H1 (cell line): ENCODE measurements at regions not wholly inside any gene's neighbourhood (a gene's known extent, or its start where the extent isn't known, plus 50 kb on each side); places are given as distances from the start of the nearest gene placed in this dataset.

Experiments
- KDM5A ChIP-seq: fragments of 200-600 bp; IDR thresholded peaks from 2 replicates; pipeline ENCODE4 v1.7.1; 2012; ENCODE audit warnings: mild to moderate bottlenecking, low read length, inconsistent platforms, mixed read lengths
- POLR2AphosphoS5 ChIP-seq: IDR thresholded peaks from 2 replicates; pipeline ENCODE4 v1.6.1; 2011; ENCODE audit warnings: low read depth, low read length
- TF ChIP-seq, protein P1 (sequence below): IDR thresholded peaks from 2 replicates; pipeline ENCODE4 v1.6.1; 2011; ENCODE audit warnings: low read depth, mild to moderate bottlenecking, low read length; ENCODE audit not compliant: insufficient read depth
- TF ChIP-seq, protein P2 (sequence below): fragments of 300-600 bp; sonication (generic); IDR thresholded peaks from 2 replicates; pipeline ENCODE4 v1.7.1; 2012; ENCODE audit warnings: low read length, moderate library complexity, mild to moderate bottlenecking, inconsistent platforms; ENCODE audit not compliant: insufficient replicate concordance

DNA sequence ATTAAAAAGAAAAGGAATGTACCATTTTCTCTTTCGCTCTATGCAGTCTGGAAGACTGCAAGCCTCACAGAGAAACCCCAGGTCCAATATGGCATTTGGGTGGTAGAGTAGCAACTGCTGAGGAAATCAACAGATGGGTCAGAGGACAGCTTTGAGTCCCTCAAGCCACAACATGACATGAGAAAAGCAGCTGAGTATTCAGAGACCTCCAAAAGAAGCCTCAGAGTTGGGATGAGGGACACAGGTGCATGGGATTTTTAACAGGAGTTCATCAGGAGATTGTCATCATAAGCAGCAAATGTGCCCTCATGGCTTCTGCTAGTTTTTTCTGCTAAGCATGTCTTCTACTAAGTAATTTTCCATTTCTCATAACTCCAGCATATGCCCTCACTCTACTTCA lies 111.6 kb downstream of the BLID start (continued):
- TF ChIP-seq POLR2AphosphoS5 (no peak), KDM5A (no peak)
- TF ChIP-seq, protein P1, sequence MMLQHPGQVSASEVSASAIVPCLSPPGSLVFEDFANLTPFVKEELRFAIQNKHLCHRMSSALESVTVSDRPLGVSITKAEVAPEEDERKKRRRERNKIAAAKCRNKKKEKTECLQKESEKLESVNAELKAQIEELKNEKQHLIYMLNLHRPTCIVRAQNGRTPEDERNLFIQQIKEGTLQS, result no peak
- TF ChIP-seq, protein P2, sequence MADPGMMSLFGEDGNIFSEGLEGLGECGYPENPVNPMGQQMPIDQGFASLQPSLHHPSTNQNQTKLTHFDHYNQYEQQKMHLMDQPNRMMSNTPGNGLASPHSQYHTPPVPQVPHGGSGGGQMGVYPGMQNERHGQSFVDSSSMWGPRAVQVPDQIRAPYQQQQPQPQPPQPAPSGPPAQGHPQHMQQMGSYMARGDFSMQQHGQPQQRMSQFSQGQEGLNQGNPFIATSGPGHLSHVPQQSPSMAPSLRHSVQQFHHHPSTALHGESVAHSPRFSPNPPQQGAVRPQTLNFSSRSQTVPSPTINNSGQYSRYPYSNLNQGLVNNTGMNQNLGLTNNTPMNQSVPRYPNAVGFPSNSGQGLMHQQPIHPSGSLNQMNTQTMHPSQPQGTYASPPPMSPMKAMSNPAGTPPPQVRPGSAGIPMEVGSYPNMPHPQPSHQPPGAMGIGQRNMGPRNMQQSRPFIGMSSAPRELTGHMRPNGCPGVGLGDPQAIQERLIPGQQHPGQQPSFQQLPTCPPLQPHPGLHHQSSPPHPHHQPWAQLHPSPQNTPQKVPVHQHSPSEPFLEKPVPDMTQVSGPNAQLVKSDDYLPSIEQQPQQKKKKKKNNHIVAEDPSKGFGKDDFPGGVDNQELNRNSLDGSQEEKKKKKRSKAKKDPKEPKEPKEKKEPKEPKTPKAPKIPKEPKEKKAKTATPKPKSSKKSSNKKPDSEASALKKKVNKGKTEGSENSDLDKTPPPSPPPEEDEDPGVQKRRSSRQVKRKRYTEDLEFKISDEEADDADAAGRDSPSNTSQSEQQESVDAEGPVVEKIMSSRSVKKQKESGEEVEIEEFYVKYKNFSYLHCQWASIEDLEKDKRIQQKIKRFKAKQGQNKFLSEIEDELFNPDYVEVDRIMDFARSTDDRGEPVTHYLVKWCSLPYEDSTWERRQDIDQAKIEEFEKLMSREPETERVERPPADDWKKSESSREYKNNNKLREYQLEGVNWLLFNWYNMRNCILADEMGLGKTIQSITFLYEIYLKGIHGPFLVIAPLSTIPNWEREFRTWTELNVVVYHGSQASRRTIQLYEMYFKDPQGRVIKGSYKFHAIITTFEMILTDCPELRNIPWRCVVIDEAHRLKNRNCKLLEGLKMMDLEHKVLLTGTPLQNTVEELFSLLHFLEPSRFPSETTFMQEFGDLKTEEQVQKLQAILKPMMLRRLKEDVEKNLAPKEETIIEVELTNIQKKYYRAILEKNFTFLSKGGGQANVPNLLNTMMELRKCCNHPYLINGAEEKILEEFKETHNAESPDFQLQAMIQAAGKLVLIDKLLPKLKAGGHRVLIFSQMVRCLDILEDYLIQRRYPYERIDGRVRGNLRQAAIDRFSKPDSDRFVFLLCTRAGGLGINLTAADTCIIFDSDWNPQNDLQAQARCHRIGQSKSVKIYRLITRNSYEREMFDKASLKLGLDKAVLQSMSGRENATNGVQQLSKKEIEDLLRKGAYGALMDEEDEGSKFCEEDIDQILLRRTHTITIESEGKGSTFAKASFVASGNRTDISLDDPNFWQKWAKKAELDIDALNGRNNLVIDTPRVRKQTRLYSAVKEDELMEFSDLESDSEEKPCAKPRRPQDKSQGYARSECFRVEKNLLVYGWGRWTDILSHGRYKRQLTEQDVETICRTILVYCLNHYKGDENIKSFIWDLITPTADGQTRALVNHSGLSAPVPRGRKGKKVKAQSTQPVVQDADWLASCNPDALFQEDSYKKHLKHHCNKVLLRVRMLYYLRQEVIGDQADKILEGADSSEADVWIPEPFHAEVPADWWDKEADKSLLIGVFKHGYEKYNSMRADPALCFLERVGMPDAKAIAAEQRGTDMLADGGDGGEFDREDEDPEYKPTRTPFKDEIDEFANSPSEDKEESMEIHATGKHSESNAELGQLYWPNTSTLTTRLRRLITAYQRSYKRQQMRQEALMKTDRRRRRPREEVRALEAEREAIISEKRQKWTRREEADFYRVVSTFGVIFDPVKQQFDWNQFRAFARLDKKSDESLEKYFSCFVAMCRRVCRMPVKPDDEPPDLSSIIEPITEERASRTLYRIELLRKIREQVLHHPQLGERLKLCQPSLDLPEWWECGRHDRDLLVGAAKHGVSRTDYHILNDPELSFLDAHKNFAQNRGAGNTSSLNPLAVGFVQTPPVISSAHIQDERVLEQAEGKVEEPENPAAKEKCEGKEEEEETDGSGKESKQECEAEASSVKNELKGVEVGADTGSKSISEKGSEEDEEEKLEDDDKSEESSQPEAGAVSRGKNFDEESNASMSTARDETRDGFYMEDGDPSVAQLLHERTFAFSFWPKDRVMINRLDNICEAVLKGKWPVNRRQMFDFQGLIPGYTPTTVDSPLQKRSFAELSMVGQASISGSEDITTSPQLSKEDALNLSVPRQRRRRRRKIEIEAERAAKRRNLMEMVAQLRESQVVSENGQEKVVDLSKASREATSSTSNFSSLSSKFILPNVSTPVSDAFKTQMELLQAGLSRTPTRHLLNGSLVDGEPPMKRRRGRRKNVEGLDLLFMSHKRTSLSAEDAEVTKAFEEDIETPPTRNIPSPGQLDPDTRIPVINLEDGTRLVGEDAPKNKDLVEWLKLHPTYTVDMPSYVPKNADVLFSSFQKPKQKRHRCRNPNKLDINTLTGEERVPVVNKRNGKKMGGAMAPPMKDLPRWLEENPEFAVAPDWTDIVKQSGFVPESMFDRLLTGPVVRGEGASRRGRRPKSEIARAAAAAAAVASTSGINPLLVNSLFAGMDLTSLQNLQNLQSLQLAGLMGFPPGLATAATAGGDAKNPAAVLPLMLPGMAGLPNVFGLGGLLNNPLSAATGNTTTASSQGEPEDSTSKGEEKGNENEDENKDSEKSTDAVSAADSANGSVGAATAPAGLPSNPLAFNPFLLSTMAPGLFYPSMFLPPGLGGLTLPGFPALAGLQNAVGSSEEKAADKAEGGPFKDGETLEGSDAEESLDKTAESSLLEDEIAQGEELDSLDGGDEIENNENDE, result no peak
